DOHH2 (cell line): ENCODE measurements at regions not wholly inside any gene's neighbourhood (a gene's known extent, or its start where the extent isn't known, plus 50 kb on each side); places are given as distances from the start of the nearest gene placed in this dataset.

Experiments
- H3F3A ChIP-seq: fragments of 200-600 bp; sonication (generic), shearing (Covaris generic); 2 replicates; pipeline ENCODE4 v1.6.0; 2016; ENCODE audit warnings: antibody characterized with exemption, mild to moderate bottlenecking; ENCODE audit not compliant: control insufficient read depth, insufficient read depth
- H3K27ac ChIP-seq: fragments of 200-600 bp; sonication (generic); 2 replicates; pipeline ENCODE4 v1.5.1; 2014; ENCODE audit warnings: low read depth, mild to moderate bottlenecking, low read length, moderate library complexity
- H3K27me3 ChIP-seq: fragments of 200-600 bp; sonication (generic); 2 replicates; pipeline ENCODE4 v1.6.1; 2014; ENCODE audit warnings: mild to moderate bottlenecking, low read length, mixed read lengths; ENCODE audit not compliant: control insufficient read depth
- H3K36me3 ChIP-seq: fragments of 200-600 bp; sonication (generic); 2 replicates; pipeline ENCODE4 v1.6.1; 2014; ENCODE audit warnings: mild to moderate bottlenecking, low read length, moderate library complexity, mixed read lengths; ENCODE audit not compliant: control insufficient read depth
- H3K4me1 ChIP-seq: fragments of 200-600 bp; sonication (generic); 2 replicates; pipeline ENCODE4 v1.6.1; 2014; ENCODE audit warnings: mild to moderate bottlenecking, low read length, mixed read lengths; ENCODE audit not compliant: control insufficient read depth
- H3K4me2 ChIP-seq: fragments of 200-600 bp; sonication (generic); 2 replicates; pipeline ENCODE4 v1.6.0; 2014; ENCODE audit warnings: mild to moderate bottlenecking, low read length, moderate library complexity
- H3K4me3 ChIP-seq: fragments of 200-600 bp; sonication (generic); 2 replicates; pipeline ENCODE4 v1.5.1; 2014; ENCODE audit warnings: mild to moderate bottlenecking, low read length, mixed read lengths
- H3K79me2 ChIP-seq: fragments of 200-600 bp; sonication (generic); 2 replicates; pipeline ENCODE4 v1.6.1; 2014; ENCODE audit warnings: mild to moderate bottlenecking, low read length, mixed read lengths; ENCODE audit not compliant: control insufficient read depth
- H3K9me2 ChIP-seq: fragments of 200-600 bp; sonication (generic); replicated peaks from 2 replicates; pipeline ENCODE4 v1.6.1; 2014; ENCODE audit warnings: mild to moderate bottlenecking, low read length, mixed read lengths; ENCODE audit not compliant: control insufficient read depth
- H3K9me3 ChIP-seq: fragments of 200-600 bp; sonication (generic); 2 replicates; pipeline ENCODE4 v1.6.1; 2014; ENCODE audit warnings: antibody characterized with exemption, low read length, mixed read lengths; ENCODE audit not compliant: control insufficient read depth, insufficient read depth
- H4K20me1 ChIP-seq: fragments of 200-600 bp; sonication (generic); 2 replicates; pipeline ENCODE4 v1.6.0; 2014; ENCODE audit warnings: low read depth, mild to moderate bottlenecking, antibody characterized with exemption, low read length, moderate library complexity; ENCODE audit not compliant: control insufficient read depth, insufficient read depth
- CTCF ChIP-seq: fragments of 200-600 bp; sonication (generic); IDR thresholded peaks from one replicate; pipeline ENCODE4 v1.5.1; 2014; ENCODE audit warnings: antibody characterized with exemption, mild to moderate bottlenecking, low read depth, low read length; ENCODE audit not compliant: poor library complexity, severe bottlenecking
- EZH2phosphoT487 ChIP-seq: fragments of 200-600 bp; sonication (generic); IDR thresholded peaks from 2 replicates; pipeline ENCODE4 v1.6.1; 2017; ENCODE audit warnings: borderline replicate concordance, mild to moderate bottlenecking, antibody characterized with exemption, low read length, moderate library complexity, mixed read lengths

DNA sequence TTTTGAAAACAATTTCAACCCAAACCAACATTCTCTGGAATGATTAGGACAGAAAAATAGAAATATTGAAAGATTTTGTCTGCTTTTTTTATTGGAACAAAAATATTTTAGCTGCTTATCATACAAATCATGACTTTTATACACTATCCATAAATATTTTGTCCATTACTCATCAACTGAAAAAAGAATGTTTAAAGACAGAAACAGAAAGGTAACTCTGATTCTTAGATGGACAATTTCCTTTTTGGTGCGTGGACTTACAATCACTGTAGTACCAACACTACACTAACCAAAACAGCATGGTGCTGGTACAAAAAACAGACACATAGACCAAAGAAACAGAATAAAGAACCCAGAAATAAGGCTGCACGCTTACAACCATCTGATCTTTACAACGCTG lies 582.8 kb upstream of the CCDC54 start:
- Histone ChIP-seq H4K20me1 (no peaks in the 10 kb centered on the region), H3K27me3 (no peaks in the 10 kb centered on the region), H3K27ac (no peak overlapping the region), H3K4me3 (no peak overlapping the region), H3K4me2 (no peak overlapping the region), H3K9me2 (no peaks in the 10 kb centered on the region; the same call in 1 of the 2 replicates), H3K9me3 (no peaks in the 10 kb centered on the region), H3K79me2 (no peaks in the 10 kb centered on the region), H3F3A (no peaks in the 10 kb centered on the region), H3K4me1 (no peaks in the 10 kb centered on the region), H3K36me3 (no peaks in the 10 kb centered on the region)
- TF ChIP-seq CTCF (no peak), EZH2phosphoT487 (no peak)

- Histone ChIP-seq H3K27ac (no peak overlapping the region), H3K4me1 (no peaks in the 10 kb centered on the region), H3K4me2 (no peak overlapping the region), H3K9me3 (no peaks in the 10 kb centered on the region), H3K4me3 (no peak overlapping the region), H3K36me3 (no peaks in the 10 kb centered on the region), H3K9me2 (no peaks in the 10 kb centered on the region; the same call in 1 of the 2 replicates), H3K79me2 (no peaks in the 10 kb centered on the region), H3K27me3 (no peaks in the 10 kb centered on the region), H4K20me1 (no peaks in the 10 kb centered on the region), H3F3A (no peaks in the 10 kb centered on the region)
- no peak for TF ChIP-seq CTCF
- TF ChIP-seq EZH2phosphoT487: no peak
Measured at GRCh38 chr3:106795553-106795952, 581.7 kb upstream of the CCDC54 start.

DNA sequence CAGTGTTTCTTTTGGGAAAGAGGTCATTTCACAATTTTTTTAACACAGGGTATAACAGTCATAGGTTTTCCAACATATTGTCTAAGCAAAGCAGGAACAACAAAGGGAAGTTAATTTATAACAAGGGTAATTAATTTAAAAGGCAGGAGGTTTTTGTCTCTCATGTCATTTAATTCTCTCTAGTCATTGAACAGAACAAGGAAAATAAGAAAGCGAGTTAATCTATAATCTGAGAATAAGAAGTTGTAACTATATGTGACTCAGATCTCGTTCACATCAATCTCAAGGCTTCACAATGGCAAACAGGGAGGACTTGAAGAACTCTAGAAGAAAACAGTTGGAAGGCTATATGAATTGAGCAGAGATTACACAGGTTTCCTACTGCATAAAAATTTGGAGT lies 579.8 kb upstream of the CCDC54 start:
- Histone ChIP-seq H3K27me3 (no peaks in the 10 kb centered on the region), H3K27ac (no peak overlapping the region), H3K4me1 (no peaks in the 10 kb centered on the region), H3F3A (no peaks in the 10 kb centered on the region), H3K9me2 (no peaks in the 10 kb centered on the region; the same call in 1 of the 2 replicates), H3K36me3 (no peaks in the 10 kb centered on the region), H4K20me1 (no peaks in the 10 kb centered on the region), H3K4me2 (no peak overlapping the region), H3K9me3 (no peaks in the 10 kb centered on the region), H3K4me3 (no peak overlapping the region), H3K79me2 (no peaks in the 10 kb centered on the region)
- TF ChIP-seq EZH2phosphoT487 (no peak), CTCF (no peak)

GRCh38 chr3:106805625-106806024 lies 571.6 kb upstream of the CCDC54 start:
- H3F3A ChIP-seq: no peaks in the 10 kb centered on the region
- H3K4me3 ChIP-seq: no peak overlapping the region
- no peak overlapping the region for H3K27ac ChIP-seq
- H3K79me2 ChIP-seq: no peaks in the 10 kb centered on the region
- no peaks in the 10 kb centered on the region for H3K9me3 ChIP-seq
- TF ChIP-seq CTCF (no peak), EZH2phosphoT487 (no peak)
- no peaks in the 10 kb centered on the region for H3K4me1 ChIP-seq
- H3K36me3 ChIP-seq: no peaks in the 10 kb centered on the region
- no peaks in the 10 kb centered on the region for H3K27me3 ChIP-seq
- no peaks in the 10 kb centered on the region for H4K20me1 ChIP-seq
- no peaks in the 10 kb centered on the region for H3K9me2 ChIP-seq
- H3K4me2 ChIP-seq: no peak overlapping the region
